Epidermal melanocyte (primary cell): ENCODE measurements at regions not wholly inside any gene's neighbourhood (a gene's known extent, or its start where the extent isn't known, plus 50 kb on each side); places are given as distances from the start of the nearest gene placed in this dataset.
"Not testable (repeated sequence)": the region's sequence is repeated elsewhere in the genome, so short reads cannot be mapped to it uniquely, and the experiment has no call there.

Experiments used
- DNase-seq: peaks from one replicate; pipeline ENCODE4 v3.0.0; 2011; ENCODE audit warnings: low spot score; ENCODE audit not compliant: insufficient read length

DNA sequence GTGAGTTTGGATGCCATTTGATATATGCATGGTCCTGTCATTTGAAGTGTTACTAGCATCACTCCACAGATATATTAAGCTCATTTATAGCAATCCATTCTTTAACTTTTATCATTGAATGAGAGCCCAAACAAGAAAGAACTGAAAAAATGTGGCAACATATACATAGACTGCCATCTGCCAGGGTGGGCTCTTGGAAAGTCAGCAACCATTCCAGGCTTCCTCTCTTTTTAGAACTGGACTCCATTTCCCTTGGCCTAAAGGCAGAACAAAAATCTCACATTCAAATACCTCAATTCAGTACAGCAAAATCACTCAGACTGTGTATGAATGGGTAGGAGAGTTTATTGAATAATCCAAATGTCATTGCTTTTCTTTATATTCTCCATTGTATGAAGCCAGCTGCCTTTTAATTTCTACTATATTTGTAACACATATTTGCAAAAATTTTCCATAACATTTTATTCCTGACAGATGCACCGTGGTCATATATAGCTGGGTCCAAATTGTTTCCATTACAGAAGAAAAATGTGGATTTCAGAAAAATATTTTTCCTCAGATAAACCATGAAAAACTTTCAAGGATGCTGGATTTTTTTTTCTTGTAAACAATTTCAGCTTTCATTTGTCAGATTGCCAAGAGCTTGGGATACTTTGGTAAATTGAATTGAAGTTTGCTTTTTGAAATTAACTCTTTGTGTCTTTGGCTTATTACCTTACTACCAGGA is 1252.3 kb upstream of the SEL1L start:
- DNase-seq: no peak

- DNase-seq: no peak
These were observed 1252.8 kb upstream of the SEL1L start for GRCh38 chr14:82786483-82786880.

GRCh38 chr14:82796086-82796485 is 1262.4 kb upstream of the SEL1L start:
- DNase-seq: no peak

DNA sequence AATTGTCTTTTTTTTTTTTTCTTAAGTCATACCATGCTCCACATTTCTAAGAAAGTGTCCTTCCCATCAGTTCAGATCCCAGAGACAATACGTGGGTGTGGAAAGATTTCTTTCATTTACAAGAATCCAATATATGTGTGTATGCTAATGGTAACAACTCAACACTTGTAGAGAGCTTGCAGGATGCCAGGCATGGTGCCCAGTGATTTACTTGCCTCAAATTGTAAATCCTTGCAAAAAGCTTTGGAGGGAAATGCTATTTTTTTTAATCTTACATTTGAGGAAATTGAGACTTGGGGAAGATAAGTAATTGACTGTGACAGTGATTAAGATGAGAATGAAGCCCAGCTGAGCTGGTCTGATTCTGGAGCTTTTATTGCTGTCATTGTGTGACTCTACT is 1264.6 kb upstream of the SEL1L start:
- DNase-seq: no peak

GRCh38 chr14:82805892-82806825 is 1272.5 kb upstream of the SEL1L start:
- no peak for DNase-seq

DNA sequence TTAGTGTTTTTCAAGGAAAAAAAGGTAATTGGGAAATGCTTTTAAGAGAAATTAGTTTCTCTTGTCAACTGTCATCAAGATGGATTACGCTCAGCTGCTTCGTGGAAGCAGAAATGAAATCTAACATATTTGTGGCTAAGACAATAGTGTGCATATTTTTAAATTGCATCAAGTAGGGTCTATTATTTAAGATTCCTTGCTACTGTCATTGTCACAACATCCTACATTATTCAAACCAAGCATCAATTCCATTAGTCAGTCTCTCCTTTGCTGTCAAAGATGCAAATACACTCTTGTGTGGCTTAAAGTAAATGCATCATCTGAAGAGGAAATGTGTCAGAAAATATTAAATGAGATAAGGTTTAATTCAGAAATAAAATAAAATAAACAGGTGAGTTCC is 1277.6 kb upstream of the SEL1L start:
- DNase-seq: no peak

- DNase-seq: not testable (repeated sequence)
These were observed 1280.7 kb upstream of the SEL1L start for GRCh38 chr14:82814339-82814738.

DNA sequence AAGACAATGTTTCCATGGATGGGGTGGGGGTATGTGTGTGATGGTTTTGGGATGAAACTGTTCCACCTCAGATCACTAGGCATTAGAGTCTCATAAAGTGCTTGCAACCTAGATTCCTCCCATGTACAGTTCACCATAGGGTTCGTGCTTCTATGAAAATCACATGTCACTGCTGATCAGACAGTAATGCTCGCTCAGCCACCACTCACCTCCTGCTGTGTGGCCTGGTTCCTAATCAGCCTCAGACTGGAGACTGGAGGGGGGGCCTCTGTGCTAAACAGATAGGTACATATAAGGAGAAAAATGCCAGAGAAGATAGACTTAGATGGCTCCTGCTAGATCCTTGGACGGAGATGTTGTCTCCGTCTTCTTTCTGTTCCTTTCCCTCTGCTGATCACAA is 1296.9 kb upstream of the SEL1L start:
- no peak for DNase-seq

DNA sequence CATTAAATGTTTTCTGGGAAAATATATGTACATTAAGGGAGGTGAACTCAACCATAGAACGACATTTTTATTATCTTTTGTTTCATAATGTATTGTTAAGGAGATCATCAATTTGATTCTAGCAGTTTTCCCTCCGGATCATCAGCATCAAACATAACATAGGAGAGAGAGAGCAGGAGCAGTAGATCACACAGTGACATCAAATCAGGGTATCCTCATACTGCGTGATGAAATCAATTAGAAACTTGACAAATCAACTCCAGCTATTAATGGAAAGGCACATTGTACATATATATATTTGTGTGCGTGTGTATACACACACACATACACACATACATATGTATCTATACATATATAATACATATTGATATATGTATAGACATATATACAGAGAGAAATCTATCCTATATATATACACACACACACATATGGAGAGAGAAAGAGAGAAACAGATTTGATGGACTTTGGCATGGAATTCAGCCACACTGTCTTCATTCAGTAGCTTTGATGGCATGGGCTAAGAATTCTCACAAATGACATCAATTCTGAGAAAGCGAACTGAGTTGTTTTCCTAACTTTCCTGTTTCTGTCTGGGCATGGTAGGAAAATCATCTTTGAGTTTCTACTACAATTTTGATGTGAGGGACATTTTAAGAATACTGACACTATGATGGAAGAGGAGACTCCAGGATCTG is 1302.8 kb upstream of the SEL1L start:
- DNase-seq: no peak

- no peak for DNase-seq
These were observed 1304.0 kb upstream of the SEL1L start for GRCh38 chr14:82837611-82838140.

DNA sequence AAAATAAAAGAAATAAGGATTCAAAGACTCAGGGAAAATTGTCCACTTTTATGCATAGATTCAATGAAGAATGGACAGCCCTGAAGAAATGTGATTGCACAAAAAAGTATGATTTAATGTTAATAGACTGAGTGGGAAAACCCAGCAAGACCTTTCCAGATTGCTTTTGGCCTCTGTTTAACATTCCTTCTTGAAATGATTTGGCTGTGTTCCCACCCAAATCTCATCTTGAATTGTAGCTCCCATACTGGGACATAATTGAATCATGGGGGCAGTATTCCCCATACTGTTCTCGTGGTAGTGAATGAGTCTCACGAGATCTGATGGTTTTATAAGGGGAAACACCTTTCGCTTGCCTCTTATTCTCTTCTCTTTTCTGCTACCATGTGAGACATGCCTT is 1316.9 kb upstream of the SEL1L start:
- DNase-seq: no peak

GRCh38 chr14:82854131-82854530 is 1320.5 kb upstream of the SEL1L start:
- no peak for DNase-seq

GRCh38 chr14:82854901-82855300 is 1321.2 kb upstream of the SEL1L start:
- no peak for DNase-seq

- DNase-seq: no peak
These were observed 1322.3 kb upstream of the SEL1L start for GRCh38 chr14:82855912-82856391.

- DNase-seq: no peak
These were observed 1327.7 kb upstream of the SEL1L start for GRCh38 chr14:82861313-82861712.

DNA sequence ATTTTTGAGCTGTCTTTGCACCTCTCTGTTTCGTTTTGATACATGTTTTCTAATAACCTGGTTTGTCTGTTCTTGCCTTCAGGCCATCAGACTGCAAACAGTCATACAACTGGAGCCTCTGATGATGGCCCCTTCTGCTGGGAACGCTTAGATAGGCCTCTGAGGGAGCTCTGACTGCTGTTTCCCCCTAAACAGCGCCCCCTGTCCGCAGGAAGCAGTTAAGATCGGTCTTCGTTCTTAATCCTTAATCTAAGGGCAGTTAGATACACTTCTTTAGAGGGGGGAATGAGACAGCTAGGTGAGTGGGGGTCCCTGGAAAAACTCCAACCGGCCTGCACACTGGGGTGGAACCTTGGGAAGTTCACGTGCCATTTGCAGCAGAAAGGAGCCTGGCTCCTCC is 1338.8 kb upstream of the SEL1L start:
- no peak for DNase-seq

DNA sequence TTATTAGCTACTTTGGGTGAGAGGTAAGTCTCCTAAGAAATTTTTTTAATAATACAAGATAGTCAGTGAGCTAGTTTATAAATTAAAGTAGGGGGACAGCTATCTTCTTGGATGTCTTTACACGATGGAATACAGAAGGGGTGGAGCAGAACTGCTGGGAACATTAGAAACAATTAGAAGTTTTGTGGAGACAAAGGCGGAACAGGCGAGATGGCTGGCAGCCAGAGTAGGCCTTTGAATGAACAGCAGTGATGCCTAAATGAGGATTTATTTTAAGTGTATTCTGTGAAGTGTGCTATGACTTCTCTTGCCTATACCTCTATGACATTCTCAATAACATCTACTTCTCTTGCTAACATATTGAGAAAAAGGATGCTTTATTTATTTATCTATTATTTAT is 1345.3 kb upstream of the SEL1L start:
- no peak for DNase-seq

GRCh38 chr14:82879949-82880535 is 1346.4 kb upstream of the SEL1L start:
- no peak for DNase-seq

DNA sequence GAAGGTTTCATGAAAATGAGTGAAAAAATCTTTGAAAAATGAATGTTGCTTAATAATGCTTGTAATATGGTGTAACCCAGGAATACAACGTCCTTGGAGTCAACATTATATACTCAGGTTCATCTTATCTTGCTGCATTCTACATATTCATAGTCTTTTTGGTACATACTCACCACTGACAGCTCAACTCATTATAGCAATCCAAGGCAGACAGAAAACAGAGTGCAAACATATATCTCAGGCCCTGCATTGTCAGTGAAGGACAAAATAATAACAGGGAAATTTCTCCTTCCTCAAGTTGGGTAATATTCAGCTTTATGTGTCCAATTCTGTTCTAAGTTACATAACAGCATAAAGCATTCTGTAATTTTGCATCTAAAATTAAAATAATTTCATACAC is 1353.0 kb upstream of the SEL1L start:
- no peak for DNase-seq

DNA sequence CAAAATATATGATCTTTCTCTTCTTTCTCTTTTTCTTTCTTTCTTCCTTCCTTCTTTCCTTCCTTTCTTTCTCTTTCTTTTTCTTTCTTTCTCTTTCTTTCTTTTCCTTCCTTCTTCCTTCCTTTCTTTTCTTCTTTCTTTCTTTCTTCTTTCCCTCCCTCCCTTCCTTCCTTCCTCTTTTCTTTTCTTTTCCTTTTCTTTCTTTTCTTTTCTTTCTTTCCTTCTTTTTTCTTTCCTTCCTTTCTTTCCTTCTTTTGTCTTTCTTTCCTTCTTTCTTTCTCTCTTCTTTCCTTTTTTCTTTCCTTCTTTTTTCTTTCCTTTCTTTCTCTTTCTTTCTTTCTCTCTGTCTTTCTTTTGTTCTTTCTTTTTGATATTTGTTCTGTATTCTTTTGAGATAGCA is 1356.0 kb upstream of the SEL1L start:
- no peak for DNase-seq

DNA sequence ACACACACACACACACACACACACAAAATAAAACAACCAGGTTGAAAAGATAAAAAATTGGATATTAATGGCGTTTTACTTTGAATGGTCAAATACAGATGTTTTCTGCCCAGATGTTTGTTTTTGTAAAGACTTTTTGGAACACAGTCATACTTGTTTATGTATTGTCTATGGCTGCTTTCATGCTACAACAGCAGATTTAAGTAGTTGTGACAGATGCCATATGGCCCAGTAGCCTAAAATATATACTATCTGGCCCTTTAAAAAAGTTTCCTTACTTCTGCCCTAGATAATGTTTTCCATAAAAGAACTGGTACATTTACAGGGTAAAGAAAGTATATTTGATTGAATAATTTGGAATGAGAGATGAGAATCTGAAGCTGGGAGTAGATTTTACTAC is 1362.8 kb upstream of the SEL1L start:
- DNase-seq: no peak
